GM19351 (cell line): ENCODE measurements at regions not wholly inside any gene's neighbourhood (a gene's known extent, or its start where the extent isn't known, plus 50 kb on each side); places are given as distances from the start of the nearest gene placed in this dataset.

Source experiments
- ATAC-seq: cut with Tn5 transposase; IDR thresholded peaks from one replicate; pipeline ENCODE4 v1.9.1; 2021; ENCODE audit warnings: mild to moderate bottlenecking, moderate library complexity; ENCODE audit not compliant: unreplicated experiment

GRCh38 chr12:66045506-66045905 is 85.0 kb downstream of the LLPH start:
- ATAC-seq = no peak

GRCh38 chr12:66044731-66045130 is 85.8 kb downstream of the LLPH start:
- no peak for ATAC-seq

- ATAC-seq = no peak
These were observed 87.5 kb downstream of the LLPH start for GRCh38 chr12:66043035-66043434.

- peak; percentile 73 for ATAC-seq
These were observed 88.7 kb downstream of the LLPH start for GRCh38 chr12:66041651-66042363.

- no peak for ATAC-seq
These were observed 94.2 kb downstream of the LLPH start for GRCh38 chr12:66036317-66036716.

- no peak for ATAC-seq
These were observed 95.1 kb downstream of the LLPH start for GRCh38 chr12:66035288-66035966.

GRCh38 chr12:66033151-66033550 is 97.4 kb downstream of the LLPH start:
- ATAC-seq = no peak

- ATAC-seq = peak; percentile 66
These were observed 97.8 kb downstream of the LLPH start for GRCh38 chr12:66032739-66033138.

- ATAC-seq = no peak
These were observed 100.3 kb downstream of the LLPH start for GRCh38 chr12:66030217-66030781.

GRCh38 chr12:66028390-66028789 is 102.2 kb downstream of the LLPH start:
- no peak for ATAC-seq

GRCh38 chr12:66025477-66025876 is 105.1 kb downstream of the LLPH start:
- ATAC-seq = no peak

GRCh38 chr12:66024949-66025348 is 105.6 kb downstream of the LLPH start:
- ATAC-seq = no peak

- no peak for ATAC-seq
These were observed 110.1 kb downstream of the LLPH start for GRCh38 chr12:66020481-66020880.

- no peak for ATAC-seq
These were observed 112.8 kb downstream of the LLPH start for GRCh38 chr12:66017736-66018135.
